Brain microvascular endothelial cell (primary cell): ENCODE measurements at regions not wholly inside any gene's neighbourhood (a gene's known extent, or its start where the extent isn't known, plus 50 kb on each side); places are given as distances from the start of the nearest gene placed in this dataset.
A peak's percentile ranks its signal among the peaks of the same experiment; 100 is the strongest.
"Not testable (repeated sequence)": the region's sequence is repeated elsewhere in the genome, so short reads cannot be mapped to it uniquely, and the experiment has no call there.

ENCODE experiments used
- DNase-seq: peaks from one replicate; pipeline ENCODE4 v3.0.0-alpha.2; 2020
- H3K27ac ChIP-seq: fragments of 250-450 bp; sonication (Bioruptor Pico); 2 replicates; pipeline ENCODE4 v1.5.1; 2020; ENCODE audit warnings: mild to moderate bottlenecking, moderate library complexity
- H3K27me3 ChIP-seq: fragments of 250-450 bp; sonication (Bioruptor Pico); replicated peaks from 2 replicates; pipeline ENCODE4 v1.5.1; 2020; ENCODE audit warnings: mild to moderate bottlenecking
- H3K36me3 ChIP-seq: fragments of 250-450 bp; sonication (Bioruptor Pico); replicated peaks from 2 replicates; pipeline ENCODE4 v1.5.1; 2020; ENCODE audit warnings: mild to moderate bottlenecking
- H3K4me3 ChIP-seq: 2 replicates; pipeline ENCODE4 v1.5.1; 2011; ENCODE audit warnings: low read depth, mild to moderate bottlenecking, control low read depth, low read length, moderate library complexity
- CTCF ChIP-seq: IDR thresholded peaks from 2 replicates; pipeline ENCODE4 v1.5.1; 2011; ENCODE audit warnings: low read depth, mild to moderate bottlenecking, moderate library complexity, low read length, control low read depth, inconsistent platforms; ENCODE audit errors: missing control alignments
- in situ Hi-C: cut with HindIII; loops from 2 replicates; pipeline ENCODE4 v1.10.0; 2017; ENCODE audit warnings: low sequenced_read_pairs, low pct_ligation_motif_present

DNA sequence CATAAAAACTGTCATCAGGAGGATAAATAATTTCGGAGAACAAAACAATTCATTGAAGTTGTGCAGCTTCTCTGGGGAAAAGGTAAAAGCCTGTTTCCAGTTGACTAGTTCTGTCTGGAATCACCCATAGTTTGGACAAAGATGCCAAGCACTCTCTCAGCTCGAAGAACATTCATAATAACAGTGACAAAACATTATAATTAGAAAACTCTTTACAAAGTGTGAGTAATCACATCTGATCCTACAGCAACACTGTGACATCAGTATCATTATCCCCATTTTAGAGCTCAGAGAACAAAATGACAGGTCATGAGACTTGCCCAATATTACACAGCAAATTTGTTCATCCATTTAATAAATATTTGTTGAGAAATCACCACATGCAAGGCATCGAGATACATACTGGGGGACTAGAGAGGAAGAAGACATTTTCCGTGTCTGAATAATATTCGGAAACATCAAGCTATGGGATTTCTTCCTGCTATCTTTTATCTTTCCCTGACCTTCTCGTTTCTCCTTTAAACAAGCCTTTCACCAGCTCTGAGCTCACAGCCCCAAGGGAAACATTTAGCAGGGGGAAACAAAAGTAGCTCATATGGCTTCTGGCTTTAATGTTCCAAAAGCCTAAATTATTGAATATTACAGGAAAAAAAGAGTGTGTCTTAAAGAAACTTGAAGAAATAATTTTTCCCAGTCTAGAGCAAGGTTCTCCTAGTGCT is 123.3 kb upstream of the GHITM start:
- H3K27ac ChIP-seq = no peak overlapping the region
- DNase-seq = no peak
- in situ Hi-C loops = no loop called here
- no peak overlapping the region for H3K4me3 ChIP-seq
- H3K36me3 ChIP-seq = no peaks in the 10 kb centered on the region
- no peak for TF ChIP-seq CTCF
- no peaks in the 10 kb centered on the region for H3K27me3 ChIP-seq

GRCh38 chr10:84018826-84019225 is 120.5 kb upstream of the GHITM start:
- no peak overlapping the region for H3K4me3 ChIP-seq
- H3K27ac ChIP-seq = no peak overlapping the region
- in situ Hi-C loops = no loop called here
- H3K36me3 ChIP-seq = no peaks in the 10 kb centered on the region
- DNase-seq = no peak
- TF ChIP-seq CTCF = no peak
- no peaks in the 10 kb centered on the region for H3K27me3 ChIP-seq

DNA sequence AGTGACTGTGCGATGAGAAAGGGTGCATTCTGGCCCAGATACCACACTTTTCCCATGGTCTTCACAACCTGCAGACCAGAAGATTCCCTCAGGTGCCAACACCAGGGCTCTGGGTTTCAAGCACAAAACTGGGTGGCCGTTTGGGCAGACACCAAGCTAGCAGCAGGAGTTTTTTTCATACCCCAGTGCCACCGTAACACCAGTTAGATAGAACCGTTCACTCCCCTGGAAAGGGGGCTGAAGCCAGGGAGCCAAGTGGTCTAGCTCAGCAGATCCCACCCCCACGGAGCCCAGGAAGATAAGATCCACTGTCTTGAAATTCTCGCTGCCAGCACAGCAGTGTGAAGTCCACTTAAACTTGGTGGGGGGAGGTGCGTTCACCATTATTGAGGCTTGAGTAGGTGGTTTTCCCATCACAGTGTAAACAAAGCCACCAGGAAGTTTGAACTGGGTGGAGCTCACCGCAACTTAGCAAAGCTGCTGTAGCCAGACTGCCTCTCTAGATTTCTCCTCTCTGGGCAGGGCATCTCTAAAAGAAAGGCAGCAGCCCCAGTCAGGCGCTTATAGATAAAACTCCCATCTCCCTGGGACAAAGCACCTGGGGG is 119.4 kb upstream of the GHITM start:
- H3K27ac ChIP-seq, H3K4me3 ChIP-seq, H3K36me3 ChIP-seq, in situ Hi-C loops, H3K27me3 ChIP-seq, DNase-seq: not testable (repeated sequence)

DNA sequence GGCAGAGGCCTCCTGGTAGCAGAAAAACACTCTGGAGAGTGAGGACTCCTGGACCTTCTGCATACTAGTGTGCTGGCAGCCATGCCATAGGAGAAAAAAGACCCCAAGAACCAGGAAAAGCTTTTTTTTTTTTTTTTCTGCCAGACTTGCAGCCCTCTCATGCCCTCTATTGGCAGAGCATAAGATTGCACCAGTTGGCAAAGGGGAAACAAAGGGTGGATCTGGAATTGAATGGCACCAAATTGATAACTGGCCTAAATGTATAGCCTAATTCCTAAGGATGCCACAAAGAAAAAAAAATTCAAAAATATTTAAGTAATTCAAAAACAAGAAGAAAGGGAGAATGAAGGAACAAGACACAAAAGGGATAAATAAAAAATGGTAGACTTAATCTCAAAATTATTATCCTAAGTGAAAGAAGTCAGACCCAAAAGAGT is 112.5 kb upstream of the GHITM start:
- Histone ChIP-seq H3K27ac (no peak overlapping the region), H3K4me3 (no peak overlapping the region), H3K27me3 (no peaks in the 10 kb centered on the region), H3K36me3 (no peaks in the 10 kb centered on the region)
- in situ Hi-C loops = no loop called here
- DNase-seq = no peak
- peak; percentile 59 for TF ChIP-seq CTCF

- H3K27ac ChIP-seq = no peak overlapping the region
- in situ Hi-C loops = no loop called here
- H3K27me3 ChIP-seq = no peaks in the 10 kb centered on the region
- H3K4me3 ChIP-seq = no peak overlapping the region
- no peak for DNase-seq
- H3K36me3 ChIP-seq = no peaks in the 10 kb centered on the region
- no peak for TF ChIP-seq CTCF
Measured at GRCh38 chr10:84029840-84030239, 109.5 kb upstream of the GHITM start.

GRCh38 chr10:84038035-84038434 is 101.3 kb upstream of the GHITM start:
- Histone ChIP-seq H3K36me3 (no peaks in the 10 kb centered on the region), H3K27me3 (no peaks in the 10 kb centered on the region), H3K4me3 (no peak overlapping the region), H3K27ac (no peak overlapping the region)
- DNase-seq = no peak
- in situ Hi-C loops = no loop called here
- no peak for TF ChIP-seq CTCF
